Iris pigment epithelial cell (primary cell): ENCODE measurements at regions not wholly inside any gene's neighbourhood (a gene's known extent, or its start where the extent isn't known, plus 50 kb on each side); places are given as distances from the start of the nearest gene placed in this dataset.
"Not testable (repeated sequence)": the region's sequence is repeated elsewhere in the genome, so short reads cannot be mapped to it uniquely, and the experiment has no call there.

Source experiments
- DNase-seq: peaks from one replicate; pipeline ENCODE4 v3.0.0-alpha.2; 2011; ENCODE audit warnings: low read depth

DNA sequence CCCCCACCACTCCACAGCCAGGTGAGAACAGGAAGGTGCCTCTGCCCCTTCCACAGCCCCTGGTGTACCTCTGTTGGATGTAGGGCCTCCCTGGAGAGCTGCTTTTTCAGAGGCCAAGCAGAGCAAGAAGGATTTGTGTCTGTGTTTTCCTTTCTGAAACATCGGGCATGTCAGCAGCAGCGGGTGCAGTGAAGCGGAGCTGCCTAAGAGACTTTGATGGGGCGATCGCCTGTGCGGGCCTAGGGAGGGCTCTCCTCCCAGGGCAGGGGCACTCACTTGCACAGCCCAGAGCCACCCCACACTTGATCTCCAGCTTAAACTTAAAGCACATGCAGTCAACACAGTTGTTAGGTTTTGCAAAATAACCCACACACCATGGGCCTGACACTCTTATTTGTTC lies 324.7 kb downstream of the ACTR3B start:
- no peak for DNase-seq

DNA sequence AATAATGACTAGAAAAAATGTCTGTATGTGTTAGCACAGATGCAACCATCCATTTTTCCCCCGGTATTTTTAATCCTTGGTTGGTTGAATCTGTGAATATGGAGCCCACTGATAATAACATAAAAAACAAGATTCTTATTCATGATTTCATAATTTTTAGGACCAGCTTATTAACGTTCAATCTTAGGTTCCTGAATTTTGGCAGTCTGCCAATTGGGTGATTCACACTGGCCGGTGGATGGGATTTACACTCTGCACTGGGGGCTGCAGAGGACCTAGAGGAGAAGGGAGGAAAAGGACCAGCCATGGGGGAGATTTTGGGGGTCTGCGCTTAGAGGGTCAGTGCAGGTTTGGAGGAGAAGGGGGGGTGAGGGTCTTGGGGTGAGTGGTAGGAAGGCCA lies 327.9 kb downstream of the ACTR3B start:
- peak; percentile 16 for DNase-seq

DNA sequence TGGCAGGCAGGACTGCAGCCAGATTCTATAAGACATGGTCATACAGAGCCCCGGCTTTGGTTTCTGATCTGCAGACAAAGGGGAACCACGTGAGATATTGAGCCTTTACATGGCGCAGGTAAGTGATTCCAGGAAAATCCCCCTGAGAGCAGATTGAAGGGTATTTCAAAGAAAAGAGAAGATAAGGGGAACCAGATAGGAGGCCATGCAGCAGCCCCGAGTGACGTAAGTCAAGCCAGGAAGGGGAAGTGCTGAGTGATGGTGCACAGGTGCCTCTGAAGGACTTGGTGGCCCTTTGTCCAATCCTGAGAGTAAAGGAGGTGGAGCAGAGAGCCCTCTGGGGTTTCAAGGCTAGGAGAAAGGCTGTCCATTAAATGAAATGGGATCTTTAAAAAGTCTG lies 329.0 kb downstream of the ACTR3B start:
- no peak for DNase-seq

DNA sequence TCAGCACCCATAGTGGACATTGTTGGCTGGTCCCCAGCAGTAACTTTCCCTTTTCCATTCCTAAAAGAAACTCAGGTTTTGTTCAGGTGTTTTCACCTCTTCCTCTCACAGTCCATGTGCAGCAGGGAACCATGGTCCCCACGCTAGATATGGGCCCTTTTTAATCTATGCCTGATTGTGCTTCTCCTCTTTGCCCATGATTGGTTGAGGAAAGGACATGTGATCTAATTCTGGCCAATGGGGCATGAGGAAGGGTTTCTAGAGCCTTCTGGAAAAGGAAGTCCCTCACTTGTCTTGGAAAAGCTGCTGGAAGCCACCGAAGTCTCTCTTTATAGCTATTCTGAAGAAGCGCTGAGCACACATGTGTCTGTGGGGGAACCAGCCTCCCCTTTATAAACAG lies 330.7 kb downstream of the ACTR3B start:
- DNase-seq: no peak

DNA sequence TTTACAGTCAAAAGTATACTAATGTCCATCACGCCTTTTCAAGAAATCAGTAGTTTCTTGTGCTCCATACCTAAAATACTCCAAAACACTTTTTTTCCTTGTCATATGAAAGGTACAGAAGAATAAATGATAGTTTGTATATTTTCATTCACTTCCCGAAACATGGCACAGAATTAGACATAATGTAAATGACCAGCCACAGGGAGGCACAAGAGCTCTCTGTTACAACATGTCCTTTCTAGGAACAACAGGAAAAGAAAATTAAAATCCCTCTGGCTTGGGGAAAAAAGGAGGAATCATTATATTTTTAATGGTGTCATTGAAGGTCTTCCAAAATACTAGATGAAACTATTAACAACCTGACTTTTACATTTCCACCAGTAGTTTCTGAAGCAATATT lies 331.2 kb downstream of the ACTR3B start:
- DNase-seq: no peak

DNA sequence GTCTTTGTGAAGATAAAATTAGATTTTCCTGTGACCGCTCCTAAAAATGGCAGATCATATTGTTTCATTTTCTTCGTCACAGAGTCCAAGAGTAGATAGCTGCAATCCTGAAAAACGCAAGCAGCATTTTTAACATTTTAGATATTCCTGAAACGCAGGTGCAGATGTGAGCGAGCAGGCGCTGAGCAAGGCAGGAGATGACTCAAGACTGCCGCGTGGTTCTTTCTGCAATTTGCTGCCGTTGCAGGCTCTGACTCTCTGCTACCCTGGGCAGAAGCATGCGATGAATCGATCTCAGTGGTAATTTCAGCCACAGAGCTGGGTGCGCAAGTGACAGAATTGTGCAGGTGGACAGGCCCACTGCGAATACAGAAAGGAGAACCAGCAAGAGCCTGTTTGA lies 331.9 kb downstream of the ACTR3B start:
- DNase-seq: no peak

GRCh38 chr7:153097511-153098201 lies 338.1 kb downstream of the ACTR3B start:
- DNase-seq: no peak

DNA sequence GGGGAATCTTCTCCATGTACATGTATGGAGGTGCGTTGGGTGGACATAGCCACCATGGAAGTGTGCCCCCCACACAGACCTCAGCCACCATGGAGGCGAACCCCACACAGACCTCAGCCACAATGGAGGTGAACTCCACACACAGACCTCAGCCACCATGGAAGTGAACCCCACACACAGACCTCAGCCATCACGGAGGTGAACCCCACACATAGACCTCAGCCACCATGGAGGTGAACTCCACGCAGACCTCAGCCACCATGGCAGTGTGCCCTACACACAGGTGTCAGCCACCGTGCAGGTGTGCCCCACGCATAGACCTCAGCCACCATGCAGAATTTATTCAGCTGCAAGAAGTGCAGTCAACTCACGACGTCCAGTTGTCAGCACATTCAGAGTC lies 339.7 kb downstream of the ACTR3B start:
- no peak for DNase-seq

GRCh38 chr7:153100691-153101237 lies 341.2 kb downstream of the ACTR3B start:
- DNase-seq: no peak

GRCh38 chr7:153103202-153103601 lies 343.6 kb downstream of the ACTR3B start:
- DNase-seq: no peak

GRCh38 chr7:153107826-153108225 lies 348.3 kb downstream of the ACTR3B start:
- DNase-seq: no peak

DNA sequence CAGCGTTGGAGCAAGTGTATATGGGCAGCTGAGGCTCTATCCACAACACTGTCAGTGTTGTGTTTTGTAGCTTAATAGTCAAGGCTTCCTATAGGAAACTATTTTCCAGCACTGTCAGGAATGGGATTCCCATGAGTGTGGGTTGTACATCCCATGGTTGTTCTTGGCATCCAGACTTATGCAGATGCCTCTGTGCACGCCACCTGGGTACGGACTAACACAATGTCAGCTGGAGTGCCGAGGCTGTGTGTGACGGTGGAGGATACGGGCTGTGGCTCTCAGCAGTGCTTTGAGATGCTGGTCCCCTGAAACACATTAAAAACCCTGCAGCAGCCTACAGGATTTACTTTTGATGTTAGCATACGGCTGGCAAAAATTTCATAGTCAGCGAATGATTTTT lies 350.0 kb downstream of the ACTR3B start:
- no peak for DNase-seq

GRCh38 chr7:153110606-153111005 lies 351.1 kb downstream of the ACTR3B start:
- DNase-seq: no peak

- not testable (repeated sequence) for DNase-seq
Observed at GRCh38 chr7:153122255-153122654, 362.7 kb downstream of the ACTR3B start.

- no peak for DNase-seq
Observed at GRCh38 chr7:153130052-153130451, 370.5 kb downstream of the ACTR3B start.

- no peak for DNase-seq
Observed at GRCh38 chr7:153151766-153152165, 392.2 kb downstream of the ACTR3B start.

- no peak for DNase-seq
Observed at GRCh38 chr7:153152801-153153422, 393.4 kb downstream of the ACTR3B start.

DNA sequence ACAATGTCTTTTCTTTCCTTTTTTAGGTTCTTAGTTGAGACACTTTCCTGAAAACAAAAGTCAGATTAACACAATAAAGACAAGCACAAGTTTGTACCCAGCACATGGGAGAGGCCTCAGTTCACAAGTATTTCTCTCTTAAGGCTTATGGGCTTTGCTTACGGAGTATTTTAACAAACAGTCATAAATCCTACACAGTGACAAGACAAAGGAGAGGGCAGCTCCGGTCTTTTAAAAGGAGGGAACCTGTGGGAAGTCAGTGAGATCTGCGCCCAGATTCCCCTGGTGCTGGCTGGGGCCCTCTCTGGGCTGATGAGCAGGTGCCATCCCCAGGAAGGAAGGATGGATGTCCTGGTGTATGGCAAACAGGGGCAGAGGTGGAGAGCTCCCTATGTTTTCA lies 398.6 kb downstream of the ACTR3B start:
- DNase-seq: no peak

- no peak for DNase-seq
Observed at GRCh38 chr7:153170287-153170686, 410.7 kb downstream of the ACTR3B start.

- no peak for DNase-seq
Observed at GRCh38 chr7:153185936-153186335, 426.4 kb downstream of the ACTR3B start.

- no peak for DNase-seq
Observed at GRCh38 chr7:153188161-153188560, 428.6 kb downstream of the ACTR3B start.

GRCh38 chr7:153188630-153189029 lies 429.1 kb downstream of the ACTR3B start:
- DNase-seq: no peak

- DNase-seq: no peak
Observed at GRCh38 chr7:153190452-153190851, 430.9 kb downstream of the ACTR3B start.

GRCh38 chr7:153190986-153191385 lies 431.4 kb downstream of the ACTR3B start:
- no peak for DNase-seq
